Stimulated activated naive CD8-positive, alpha-beta T cell treated with anti-CD3 and anti-CD28 coated beads, Interleukin-15, Interleukin-2, amounts not matched to agents 100 ng/mL and 50 ng/mL, for 24 hours (primary cell): ENCODE measurements at regions not wholly inside any gene's neighbourhood (a gene's known extent, or its start where the extent isn't known, plus 50 kb on each side); places are given as distances from the start of the nearest gene placed in this dataset.
"Not testable (repeated sequence)": the region's sequence is repeated elsewhere in the genome, so short reads cannot be mapped to it uniquely, and the experiment has no call there.

ENCODE experiments used
- H3K27ac Mint-ChIP-seq: one replicate; pipeline ENCODE4 v1.8.0; 2021; ENCODE audit warnings: mild to moderate bottlenecking, mixed read lengths
- H3K27me3 Mint-ChIP-seq: one replicate; pipeline ENCODE4 v1.8.0; 2021; ENCODE audit warnings: mixed read lengths
- H3K36me3 Mint-ChIP-seq: one replicate; pipeline ENCODE4 v1.8.0; 2021; ENCODE audit warnings: low read depth, mixed read lengths
- H3K4me1 Mint-ChIP-seq: one replicate; pipeline ENCODE4 v1.8.0; 2021; ENCODE audit warnings: low read depth, mixed read lengths
- H3K4me3 Mint-ChIP-seq: one replicate; pipeline ENCODE4 v1.8.0; 2021; ENCODE audit warnings: mild to moderate bottlenecking, mixed read lengths
- H3K9me3 Mint-ChIP-seq: one replicate; pipeline ENCODE4 v1.8.0; 2021; ENCODE audit warnings: mixed read lengths

DNA sequence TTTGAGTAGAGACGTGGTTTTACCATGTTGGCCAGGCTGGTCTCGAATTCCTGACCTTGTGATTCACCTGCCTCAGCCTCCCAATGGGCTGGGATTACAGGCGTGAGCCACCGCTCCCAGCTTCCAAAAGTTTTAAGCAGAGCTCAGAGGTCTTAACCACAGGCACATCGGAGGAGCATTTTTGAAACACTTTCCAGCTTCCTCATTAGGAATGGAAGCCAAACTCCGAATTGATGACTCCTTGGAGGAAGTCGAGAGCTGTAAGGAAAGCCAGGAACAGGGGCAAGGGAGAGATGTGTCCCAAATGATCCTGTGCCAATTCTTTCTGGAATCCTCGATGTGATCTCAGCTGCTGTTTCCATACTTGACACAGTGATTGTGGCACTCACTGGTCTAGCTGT is 56.2 kb upstream of the CCZ1B start:
- not testable (repeated sequence) for H3K36me3 Mint-ChIP-seq, H3K27ac Mint-ChIP-seq, H3K4me1 Mint-ChIP-seq, H3K4me3 Mint-ChIP-seq, H3K9me3 Mint-ChIP-seq
- H3K27me3 Mint-ChIP-seq: peaks cover 19% of the 10 kb centered on the region

DNA sequence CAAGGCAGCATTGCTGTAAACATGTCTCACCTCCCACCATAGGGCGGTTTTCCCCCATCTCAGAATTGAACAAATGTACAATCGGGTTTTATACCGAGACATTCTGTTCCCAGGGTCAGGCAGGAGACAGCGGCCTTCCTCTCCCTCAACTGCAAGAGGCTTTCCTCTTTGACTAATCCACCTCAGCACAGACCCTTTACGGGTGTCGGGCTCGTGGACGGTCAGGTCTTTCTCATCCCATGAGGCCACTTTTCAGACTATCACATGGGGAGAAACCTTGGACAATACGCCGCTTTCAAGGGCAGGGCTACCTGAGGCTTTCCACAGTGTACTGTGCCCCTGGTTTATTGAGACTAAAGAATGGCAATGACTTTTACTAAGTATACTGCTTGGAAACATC is 57.7 kb upstream of the CCZ1B start:
- H3K4me1 Mint-ChIP-seq, H3K27ac Mint-ChIP-seq, H3K4me3 Mint-ChIP-seq, H3K36me3 Mint-ChIP-seq, H3K9me3 Mint-ChIP-seq: not testable (repeated sequence)
- H3K27me3 Mint-ChIP-seq: peaks cover 19% of the 10 kb centered on the region

DNA sequence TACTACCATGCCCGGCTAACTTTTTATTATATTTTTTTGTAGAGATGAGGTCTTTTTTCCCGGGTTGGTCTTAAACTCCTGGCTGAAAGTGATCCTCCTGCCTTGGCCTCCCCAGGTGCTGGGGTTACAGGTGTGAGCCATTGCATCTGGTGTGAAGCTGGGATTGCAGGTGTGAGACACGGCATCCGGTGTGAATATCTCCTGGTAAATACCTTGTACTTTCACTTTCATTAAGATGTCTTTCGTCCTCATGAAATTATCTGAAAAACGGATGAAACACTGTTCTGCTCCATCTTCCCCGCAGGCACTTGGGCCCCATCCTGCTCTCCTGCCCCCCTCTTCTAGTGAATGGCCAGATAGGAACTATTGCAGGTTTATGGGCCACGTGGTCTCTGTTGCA is 60.1 kb upstream of the CCZ1B start:
- Mint-ChIP-seq H3K27ac (no peak overlapping the region), H3K4me1 (no peaks in the 10 kb centered on the region), H3K9me3 (peaks cover 6% of the 10 kb centered on the region), H3K36me3 (no peaks in the 10 kb centered on the region), H3K4me3 (no peak overlapping the region), H3K27me3 (peaks cover 10% of the 10 kb centered on the region)

DNA sequence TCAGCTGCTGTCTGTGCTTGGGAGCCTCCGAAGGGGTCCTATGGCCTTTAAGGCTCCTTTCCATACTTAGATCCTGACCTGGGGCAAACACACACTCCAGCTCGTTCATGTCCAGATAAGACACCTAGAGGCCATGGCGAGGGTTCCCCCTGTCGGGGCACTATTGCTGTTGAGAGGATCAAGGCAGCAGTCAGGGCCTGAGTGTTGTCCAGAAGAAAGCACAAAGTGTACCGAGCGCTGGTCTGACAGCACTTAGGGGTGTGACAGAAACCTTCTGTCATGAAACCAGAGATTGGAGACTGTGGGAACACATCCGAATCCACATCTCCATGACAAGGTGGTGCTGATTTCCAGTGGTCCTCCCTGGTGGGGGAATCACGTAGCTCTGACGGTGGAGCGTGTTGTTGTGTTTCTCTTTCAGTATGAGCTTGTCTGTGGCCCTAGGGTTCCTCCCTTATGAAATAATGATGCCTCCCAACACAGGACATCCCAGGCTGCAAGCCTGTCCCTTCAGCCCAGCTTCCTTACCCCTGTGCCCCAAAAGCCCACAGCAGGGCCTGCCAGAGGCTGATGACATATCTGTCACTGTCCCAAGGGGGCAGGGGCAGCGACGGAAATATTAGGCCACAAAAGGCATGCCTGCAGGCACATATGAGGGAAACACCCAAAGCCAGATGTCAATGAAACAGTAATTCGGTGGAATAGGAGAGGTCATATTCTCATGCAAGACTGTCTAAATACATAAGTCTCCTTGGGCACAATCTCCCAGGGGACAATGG is 62.4 kb upstream of the CCZ1B start:
- not testable (repeated sequence) for H3K36me3 Mint-ChIP-seq, H3K27me3 Mint-ChIP-seq, H3K9me3 Mint-ChIP-seq, H3K27ac Mint-ChIP-seq, H3K4me1 Mint-ChIP-seq, H3K4me3 Mint-ChIP-seq

DNA sequence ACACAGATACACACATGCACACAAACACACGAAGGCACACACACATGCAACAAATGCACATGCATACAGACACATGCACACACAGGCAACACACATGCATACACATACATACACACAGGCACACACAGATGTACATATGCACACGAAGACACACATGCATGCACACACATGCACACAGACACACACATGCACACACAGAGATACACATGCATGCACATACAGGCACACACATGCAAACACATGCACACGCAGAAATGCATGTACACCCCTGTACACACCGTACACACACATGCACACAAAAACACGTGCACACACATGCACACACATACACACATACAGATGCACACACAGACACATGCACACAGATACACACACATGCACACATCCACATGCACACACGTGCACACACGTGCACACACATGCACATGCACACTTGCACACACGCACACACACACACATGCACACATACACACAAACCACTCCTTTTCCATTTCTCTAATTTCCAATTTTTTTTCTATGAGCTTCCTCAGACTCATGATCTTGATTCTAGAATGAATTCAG is 63.3 kb upstream of the CCZ1B start:
- H3K4me1 Mint-ChIP-seq: no peaks in the 10 kb centered on the region
- no peak overlapping the region for H3K27ac Mint-ChIP-seq
- no peaks in the 10 kb centered on the region for H3K36me3 Mint-ChIP-seq
- H3K27me3 Mint-ChIP-seq: no peaks in the 10 kb centered on the region
- peaks cover 6% of the 10 kb centered on the region for H3K9me3 Mint-ChIP-seq
- no peak overlapping the region for H3K4me3 Mint-ChIP-seq

DNA sequence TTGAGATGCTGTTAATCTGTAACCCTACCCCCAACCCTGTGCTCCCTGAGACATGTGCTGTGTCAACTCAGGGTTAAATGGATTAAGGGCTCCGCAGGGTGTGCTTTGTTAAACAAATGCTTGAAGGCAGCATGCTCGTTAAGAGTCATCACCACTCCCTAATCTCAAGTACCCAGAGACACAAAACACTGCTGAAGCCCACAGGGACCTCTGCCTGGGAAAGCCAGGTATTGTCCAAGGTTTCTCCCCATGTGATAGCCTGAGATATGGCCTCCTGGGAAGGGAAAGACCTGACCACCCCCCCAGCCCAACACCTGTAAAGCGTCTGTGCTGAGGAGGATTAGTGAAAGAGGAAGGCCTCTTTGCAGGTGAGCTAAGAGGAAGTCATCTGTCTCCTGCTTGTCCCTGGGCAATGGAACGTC is 76.0 kb upstream of the CCZ1B start:
- not testable (repeated sequence) for H3K4me3 Mint-ChIP-seq, H3K4me1 Mint-ChIP-seq, H3K27me3 Mint-ChIP-seq, H3K9me3 Mint-ChIP-seq, H3K36me3 Mint-ChIP-seq, H3K27ac Mint-ChIP-seq

DNA sequence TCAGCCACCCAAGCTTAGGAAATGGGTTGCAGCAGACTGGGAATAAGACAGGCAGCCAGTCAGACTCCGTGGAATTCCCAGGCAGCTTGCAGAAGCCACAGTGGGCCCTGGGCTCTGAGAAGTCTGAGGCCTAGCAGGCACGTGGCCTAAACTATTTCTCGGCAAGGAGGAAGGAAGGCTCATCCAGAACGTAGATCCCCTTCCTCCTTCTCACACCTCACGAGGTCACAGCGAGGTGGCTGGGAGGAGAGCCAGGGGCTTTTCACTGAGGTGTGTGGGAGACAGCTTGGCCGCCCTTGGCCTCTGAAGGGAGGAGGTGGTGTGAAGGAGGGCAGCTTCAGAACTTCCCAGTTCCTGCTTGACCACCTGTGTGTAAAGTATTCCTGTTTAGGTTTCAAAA is 77.2 kb upstream of the CCZ1B start:
- H3K27me3 Mint-ChIP-seq, H3K4me1 Mint-ChIP-seq, H3K4me3 Mint-ChIP-seq, H3K9me3 Mint-ChIP-seq, H3K36me3 Mint-ChIP-seq, H3K27ac Mint-ChIP-seq: not testable (repeated sequence)

DNA sequence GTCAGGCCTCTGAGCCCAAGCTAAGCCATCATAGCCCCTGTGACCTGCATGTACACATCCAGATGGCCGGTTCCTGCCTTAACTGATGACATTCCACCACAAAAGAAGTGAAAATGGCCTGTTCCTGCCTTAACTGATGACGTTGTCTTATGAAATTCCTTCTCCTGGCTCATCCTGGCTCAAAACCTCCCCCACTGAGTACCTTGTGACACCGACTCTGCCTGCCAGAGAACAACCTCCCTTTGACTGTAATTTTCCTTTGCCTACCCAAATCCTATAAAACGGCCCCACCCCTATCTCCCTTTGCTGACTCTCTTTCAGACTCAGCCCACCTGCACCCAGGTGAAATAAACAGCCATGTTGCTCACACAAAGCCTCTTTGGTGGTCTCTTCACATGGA is 77.7 kb upstream of the CCZ1B start:
- not testable (repeated sequence) for H3K4me1 Mint-ChIP-seq, H3K9me3 Mint-ChIP-seq, H3K36me3 Mint-ChIP-seq

DNA sequence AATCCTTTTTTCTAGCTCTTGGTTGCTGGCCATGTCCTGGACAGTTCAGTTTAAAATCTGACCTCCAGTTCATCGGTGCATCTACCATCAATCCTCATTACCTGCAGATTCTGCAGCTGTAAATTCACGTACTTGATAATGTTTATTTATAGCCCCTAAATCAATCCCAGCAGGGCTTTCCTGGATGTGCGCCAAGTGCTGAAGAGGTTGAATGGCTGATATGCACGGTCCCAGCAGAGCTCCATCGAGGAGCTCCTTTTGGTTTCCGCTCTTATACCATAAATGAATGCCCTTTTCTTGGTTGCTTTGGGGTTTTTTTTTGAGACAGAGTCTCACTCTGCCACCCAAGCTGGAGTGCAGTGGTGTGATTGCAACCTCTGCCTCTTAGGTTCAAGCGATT is 91.2 kb upstream of the CCZ1B start:
- H3K4me1 Mint-ChIP-seq: no peaks in the 10 kb centered on the region
- H3K36me3 Mint-ChIP-seq: no peaks in the 10 kb centered on the region
- no peaks in the 10 kb centered on the region for H3K9me3 Mint-ChIP-seq
- peaks cover 12% of the 10 kb centered on the region for H3K27me3 Mint-ChIP-seq
- no peak overlapping the region for H3K4me3 Mint-ChIP-seq
- H3K27ac Mint-ChIP-seq: no peak overlapping the region

More for the DNA sequence above, 77.7 kb upstream of the CCZ1B start:
- H3K4me3 Mint-ChIP-seq, H3K27ac Mint-ChIP-seq, H3K27me3 Mint-ChIP-seq: not testable (repeated sequence)

DNA sequence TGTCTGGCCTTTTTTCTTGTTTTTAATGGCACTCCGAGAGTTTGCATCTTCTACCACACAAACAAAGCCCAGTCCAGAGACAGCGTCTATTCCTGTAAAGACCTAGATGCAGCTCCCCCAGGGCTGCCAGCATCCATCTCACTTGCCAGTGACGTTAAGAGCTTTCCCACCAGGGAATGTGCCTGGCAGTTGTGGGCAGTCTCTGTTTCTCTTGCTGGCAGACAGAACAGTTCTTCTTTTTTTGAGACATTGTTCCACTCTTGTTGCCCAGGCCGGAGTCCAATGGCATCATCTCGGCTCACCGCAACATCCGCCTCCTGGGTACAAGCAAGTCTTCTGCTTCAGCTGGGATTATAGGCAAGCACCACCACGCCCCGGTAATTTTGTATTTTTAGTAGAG is 93.1 kb upstream of the CCZ1B start:
- H3K4me1 Mint-ChIP-seq, H3K36me3 Mint-ChIP-seq, H3K27ac Mint-ChIP-seq, H3K4me3 Mint-ChIP-seq, H3K9me3 Mint-ChIP-seq: not testable (repeated sequence)
- H3K27me3 Mint-ChIP-seq: peaks cover 12% of the 10 kb centered on the region

DNA sequence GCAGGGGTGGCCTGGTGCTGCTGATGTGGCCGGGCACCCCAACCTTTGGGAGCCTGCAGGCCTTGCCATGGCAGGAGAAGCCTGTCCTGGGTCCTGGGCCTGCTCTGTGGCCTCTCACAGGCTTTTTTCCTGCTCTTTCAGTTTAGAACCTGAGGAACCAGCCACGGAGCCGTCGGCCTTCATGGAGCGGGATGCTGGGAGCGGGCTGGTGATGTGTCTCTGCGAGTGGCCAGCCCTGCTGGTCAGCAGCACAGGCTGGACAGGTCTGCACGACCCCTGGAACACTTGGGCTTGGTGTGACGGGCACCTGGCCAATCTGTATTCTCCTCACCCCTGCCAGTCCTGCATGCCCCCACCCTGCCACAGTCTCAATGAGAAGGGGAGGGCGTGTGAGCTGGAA is 98.4 kb upstream of the CCZ1B start:
- H3K36me3 Mint-ChIP-seq, H3K27ac Mint-ChIP-seq, H3K27me3 Mint-ChIP-seq, H3K4me3 Mint-ChIP-seq, H3K9me3 Mint-ChIP-seq, H3K4me1 Mint-ChIP-seq: not testable (repeated sequence)

DNA sequence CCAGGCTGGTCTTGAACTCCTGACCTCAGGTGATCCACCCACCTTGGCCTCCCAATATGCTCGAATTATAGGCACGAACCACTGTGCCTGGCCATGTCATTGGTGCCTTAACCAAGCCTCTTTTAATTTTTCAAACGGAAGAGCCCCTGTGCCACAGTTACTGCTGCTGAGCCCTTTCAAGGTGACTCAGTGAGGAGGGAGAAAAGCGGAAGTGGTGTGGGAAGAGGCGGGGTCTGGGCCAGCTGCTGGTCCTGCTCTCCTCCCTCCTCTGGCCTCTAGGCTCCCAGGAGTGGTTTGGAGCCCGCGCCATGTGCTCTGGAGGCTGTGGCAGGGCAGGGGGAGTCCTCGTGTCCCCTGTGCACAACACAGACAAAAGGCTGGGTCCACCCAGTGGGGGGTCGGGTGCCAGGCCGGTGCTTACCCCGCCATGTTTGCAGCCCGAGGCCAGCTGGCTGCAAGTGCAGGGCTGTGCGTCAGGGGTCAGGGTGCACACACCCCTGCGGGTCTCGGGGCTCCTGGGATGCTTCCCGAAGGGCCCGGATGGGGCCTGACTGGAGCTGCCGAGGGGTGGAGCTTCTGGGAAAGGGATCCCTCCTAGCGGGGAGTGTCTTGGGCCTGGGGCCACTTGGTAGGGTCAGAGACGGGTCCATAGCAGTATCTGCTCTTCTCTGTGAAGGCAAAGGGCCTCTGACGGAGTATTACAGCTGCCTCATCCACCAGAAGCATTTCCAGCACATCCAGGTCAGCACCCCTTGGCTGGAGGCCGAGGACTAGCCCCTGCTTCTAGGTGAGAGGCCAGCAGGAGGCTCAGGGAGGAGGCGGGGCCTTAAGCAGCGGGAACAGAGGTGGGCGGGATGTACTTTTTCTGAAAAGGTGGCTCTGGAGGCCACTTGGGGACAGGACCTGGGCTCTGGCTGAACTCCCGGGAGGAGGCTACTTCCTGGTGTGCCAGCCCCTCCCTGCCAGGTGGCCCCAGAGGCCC is 100.4 kb upstream of the CCZ1B start:
- not testable (repeated sequence) for H3K9me3 Mint-ChIP-seq, H3K27ac Mint-ChIP-seq, H3K36me3 Mint-ChIP-seq, H3K27me3 Mint-ChIP-seq, H3K4me3 Mint-ChIP-seq
- peaks cover 10% of the 10 kb centered on the region for H3K4me1 Mint-ChIP-seq

DNA sequence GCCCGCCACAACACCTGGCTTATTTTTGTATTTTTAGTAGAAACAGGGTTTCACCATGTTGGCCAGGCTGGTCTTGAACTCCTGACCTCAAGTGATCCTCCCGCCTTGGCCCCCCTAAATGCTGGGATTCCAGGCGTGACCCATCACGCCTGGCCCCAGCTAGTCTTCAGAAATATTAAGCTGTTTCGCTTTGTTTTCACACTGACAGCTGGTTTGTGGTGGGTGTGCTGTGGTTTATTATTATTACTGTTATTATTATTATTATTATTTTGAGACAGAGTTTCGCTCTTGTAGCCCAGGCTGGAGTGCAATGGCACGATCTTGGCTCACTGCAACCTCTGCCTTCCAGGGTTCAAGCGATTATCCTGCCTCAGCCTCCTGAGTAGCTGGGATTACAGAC is 101.6 kb upstream of the CCZ1B start:
- H3K4me3 Mint-ChIP-seq, H3K9me3 Mint-ChIP-seq, H3K36me3 Mint-ChIP-seq, H3K27ac Mint-ChIP-seq, H3K27me3 Mint-ChIP-seq: not testable (repeated sequence)
- peaks cover 10% of the 10 kb centered on the region for H3K4me1 Mint-ChIP-seq

DNA sequence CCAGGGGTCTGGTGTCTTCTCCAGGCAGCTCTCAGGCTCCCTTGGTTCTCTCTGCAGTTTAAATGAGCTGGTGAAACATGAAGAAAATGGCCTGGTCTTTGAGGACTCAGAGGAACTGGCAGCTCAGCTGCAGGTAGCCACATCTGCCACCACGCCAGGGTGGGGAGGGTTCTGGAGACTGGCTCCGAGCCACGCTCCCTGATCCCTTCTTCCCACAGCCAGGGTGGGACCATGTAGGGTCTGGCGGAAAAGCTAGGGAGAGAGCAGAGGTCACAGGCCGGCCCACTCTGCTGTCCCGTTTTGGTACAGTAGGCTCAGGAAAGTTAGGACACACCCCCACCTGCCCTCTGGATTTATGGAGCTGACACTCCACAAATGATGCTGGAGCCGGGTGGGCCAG is 103.5 kb upstream of the CCZ1B start:
- H3K27ac Mint-ChIP-seq, H3K4me3 Mint-ChIP-seq, H3K9me3 Mint-ChIP-seq, H3K36me3 Mint-ChIP-seq, H3K27me3 Mint-ChIP-seq: not testable (repeated sequence)
- H3K4me1 Mint-ChIP-seq: peaks cover 10% of the 10 kb centered on the region

DNA sequence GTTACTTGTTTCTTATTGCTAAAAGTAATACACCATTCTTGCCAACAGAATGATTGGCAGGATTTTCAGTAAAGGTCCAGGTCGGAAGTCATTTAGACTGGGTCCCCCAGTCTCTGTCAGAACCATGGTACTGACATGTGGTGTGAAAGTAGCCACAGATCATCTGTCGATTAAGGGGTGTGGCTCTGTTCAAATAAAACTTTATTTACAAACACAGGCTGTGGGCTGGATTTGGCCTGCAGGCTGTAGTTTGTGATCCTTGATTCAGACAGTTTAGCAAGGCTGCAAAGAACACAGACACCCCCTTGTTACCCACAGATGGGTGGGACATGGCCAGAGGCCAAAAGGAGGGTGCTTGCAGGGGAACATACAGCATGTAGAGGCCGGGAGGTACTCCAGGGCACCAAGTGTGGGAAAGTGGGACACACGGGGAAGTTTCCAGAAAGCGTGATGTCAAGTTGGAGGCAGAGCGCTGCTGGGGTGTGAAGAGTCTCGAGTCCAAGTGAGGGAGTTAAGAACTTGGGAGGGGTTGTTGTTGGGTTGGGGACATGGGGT is 104.1 kb upstream of the CCZ1B start:
- not testable (repeated sequence) for H3K36me3 Mint-ChIP-seq, H3K27ac Mint-ChIP-seq, H3K4me3 Mint-ChIP-seq, H3K27me3 Mint-ChIP-seq, H3K9me3 Mint-ChIP-seq
- H3K4me1 Mint-ChIP-seq: peaks cover 10% of the 10 kb centered on the region
